GM15510 (cell line): ENCODE measurements at regions not wholly inside any gene's neighbourhood (a gene's known extent, or its start where the extent isn't known, plus 50 kb on each side); places are given as distances from the start of the nearest gene placed in this dataset.

ENCODE experiments used
- POLR2A ChIP-seq: IDR thresholded peaks from 3 replicates; pipeline ENCODE4 v1.6.1; 2011; ENCODE audit warnings: borderline replicate concordance; ENCODE audit not compliant: insufficient read length; ENCODE audit errors: extremely low read depth

GRCh38 chr5:124130816-124131215 is 615.6 kb downstream of the ZNF608 start:
- TF ChIP-seq POLR2A, result no peak

GRCh38 chr5:124128867-124129266 is 616.9 kb downstream of the CSNK1G3 start:
- TF ChIP-seq POLR2A, result no peak

GRCh38 chr5:124126504-124127217 is 614.7 kb downstream of the CSNK1G3 start:
- TF ChIP-seq POLR2A, result no peak

- no peak for TF ChIP-seq POLR2A
Observed at GRCh38 chr5:124124711-124125229, 612.8 kb downstream of the CSNK1G3 start.

GRCh38 chr5:124121198-124121597 is 609.2 kb downstream of the CSNK1G3 start:
- TF ChIP-seq POLR2A, result no peak

- TF ChIP-seq POLR2A, result no peak
Observed at GRCh38 chr5:124114911-124115310, 602.9 kb downstream of the CSNK1G3 start.

- no peak for TF ChIP-seq POLR2A
Observed at GRCh38 chr5:124111886-124112285, 599.9 kb downstream of the CSNK1G3 start.

GRCh38 chr5:124110942-124111341 is 599.0 kb downstream of the CSNK1G3 start:
- TF ChIP-seq POLR2A, result no peak

- no peak for TF ChIP-seq POLR2A
Observed at GRCh38 chr5:124105326-124105725, 593.3 kb downstream of the CSNK1G3 start.

- TF ChIP-seq POLR2A, result no peak
Observed at GRCh38 chr5:124104821-124105220, 592.8 kb downstream of the CSNK1G3 start.

- no peak for TF ChIP-seq POLR2A
Observed at GRCh38 chr5:124104344-124104743, 592.4 kb downstream of the CSNK1G3 start.

- no peak for TF ChIP-seq POLR2A
Observed at GRCh38 chr5:124103671-124104070, 591.7 kb downstream of the CSNK1G3 start.

- no peak for TF ChIP-seq POLR2A
Observed at GRCh38 chr5:124102486-124102885, 590.5 kb downstream of the CSNK1G3 start.

GRCh38 chr5:124093658-124094057 is 581.7 kb downstream of the CSNK1G3 start:
- TF ChIP-seq POLR2A, result no peak

GRCh38 chr5:124090115-124090514 is 578.1 kb downstream of the CSNK1G3 start:
- TF ChIP-seq POLR2A, result no peak

- no peak for TF ChIP-seq POLR2A
Observed at GRCh38 chr5:124089578-124089977, 577.6 kb downstream of the CSNK1G3 start.
